HG03039 (cell line): ENCODE measurements at regions not wholly inside any gene's neighbourhood (a gene's known extent, or its start where the extent isn't known, plus 50 kb on each side); places are given as distances from the start of the nearest gene placed in this dataset.
"Not testable (repeated sequence)": the region's sequence is repeated elsewhere in the genome, so short reads cannot be mapped to it uniquely, and the experiment has no call there.

Source experiments
- ATAC-seq: cut with Tn5 transposase; IDR thresholded peaks from one replicate; pipeline ENCODE4 v1.9.1; 2021; ENCODE audit warnings: mild to moderate bottlenecking, moderate library complexity; ENCODE audit not compliant: unreplicated experiment

DNA sequence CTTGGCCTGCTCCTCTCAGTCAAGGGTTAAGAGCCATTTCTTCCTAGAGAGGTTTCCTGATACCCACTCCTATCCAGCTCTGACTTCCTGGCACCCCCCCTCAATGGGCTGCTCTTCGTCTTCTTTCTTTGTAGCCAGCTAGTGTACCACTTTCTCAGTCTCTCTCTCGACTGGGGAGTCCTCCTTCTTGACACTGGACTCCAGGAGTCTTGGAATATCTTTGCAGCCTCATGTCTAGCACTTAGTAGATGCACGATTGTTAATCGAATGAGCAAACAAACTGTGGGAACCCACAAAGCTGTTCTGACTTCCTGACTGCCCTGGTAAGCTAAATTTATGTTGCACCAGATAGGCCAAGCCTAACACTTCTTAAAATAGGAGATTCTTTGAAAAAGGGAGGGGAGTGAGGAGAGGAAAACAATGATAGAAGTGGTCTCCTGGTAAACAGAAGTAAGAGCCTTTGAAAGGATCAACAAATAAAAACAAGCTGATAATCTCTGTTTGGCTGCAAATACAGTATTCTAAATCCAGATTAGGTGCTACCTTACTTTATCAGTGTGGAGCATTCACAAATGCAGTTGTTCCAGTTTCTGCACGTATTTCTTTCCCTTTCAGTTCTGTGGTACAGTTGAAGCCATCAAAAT lies 160.1 kb upstream of the CITED2 start:
- no peak for ATAC-seq

GRCh38 chr6:139533573-139534471 lies 159.4 kb upstream of the CITED2 start:
- ATAC-seq, result no peak

DNA sequence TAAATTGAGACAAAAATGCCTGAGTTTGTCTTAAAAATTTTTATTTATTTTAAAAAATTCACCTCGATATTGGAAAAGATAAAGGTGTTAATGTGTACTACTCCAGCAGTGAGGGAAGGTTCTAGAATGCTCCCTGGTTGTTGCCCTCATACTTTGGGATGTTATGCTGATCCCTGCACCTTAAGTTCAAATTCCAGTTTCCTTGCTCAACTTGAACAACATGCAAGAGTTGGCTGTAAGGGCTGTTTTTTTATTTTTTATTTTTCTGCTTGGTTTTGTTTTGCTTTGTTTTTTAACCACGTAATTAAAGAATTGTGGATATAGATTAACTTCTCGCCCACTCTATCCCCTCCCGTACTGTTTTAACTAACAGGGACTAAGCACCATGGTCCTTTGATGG lies 158.7 kb upstream of the CITED2 start:
- ATAC-seq, result no peak

- ATAC-seq, result no peak
Observed at GRCh38 chr6:139531148-139532115, 157.0 kb upstream of the CITED2 start.

DNA sequence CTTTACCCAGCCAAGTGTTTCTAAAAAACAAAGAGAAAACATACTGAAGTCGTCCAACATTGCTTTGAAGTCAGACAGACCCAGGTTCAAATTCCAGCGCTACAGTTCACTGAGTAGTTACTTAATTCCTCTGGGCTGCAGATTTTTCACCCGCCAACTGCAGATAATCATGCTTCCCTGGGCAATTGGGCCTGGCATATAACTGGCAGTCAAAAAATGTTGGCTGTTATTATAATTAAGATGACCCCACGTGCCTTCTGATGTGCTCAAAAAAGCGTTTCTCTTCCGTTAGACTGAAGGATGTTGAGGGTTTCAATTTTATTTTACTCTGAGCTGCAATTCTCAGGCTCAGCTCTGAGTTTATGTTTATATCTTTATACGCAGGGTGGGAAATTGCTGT lies 156.1 kb upstream of the CITED2 start:
- no peak for ATAC-seq

- ATAC-seq, result no peak
Observed at GRCh38 chr6:139529420-139529819, 155.0 kb upstream of the CITED2 start.

DNA sequence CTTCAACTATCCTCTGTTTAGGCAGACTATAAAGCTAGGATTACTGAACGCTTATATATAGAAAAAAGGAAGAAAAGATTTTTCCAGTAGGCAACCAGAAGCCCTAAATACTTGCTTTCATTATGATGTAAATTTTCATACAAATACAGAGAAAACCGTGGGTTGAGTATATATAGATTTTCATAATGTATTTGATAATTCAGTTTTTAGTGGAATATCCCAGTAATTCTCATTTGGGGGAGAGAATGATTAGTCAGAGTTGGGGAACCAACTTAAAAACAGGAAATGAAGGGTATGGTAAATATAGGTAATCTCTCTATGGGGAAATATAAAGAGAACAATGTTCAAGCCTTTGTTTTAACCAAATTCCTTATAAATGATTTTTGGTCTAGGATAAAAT lies 154.0 kb upstream of the CITED2 start:
- no peak for ATAC-seq

DNA sequence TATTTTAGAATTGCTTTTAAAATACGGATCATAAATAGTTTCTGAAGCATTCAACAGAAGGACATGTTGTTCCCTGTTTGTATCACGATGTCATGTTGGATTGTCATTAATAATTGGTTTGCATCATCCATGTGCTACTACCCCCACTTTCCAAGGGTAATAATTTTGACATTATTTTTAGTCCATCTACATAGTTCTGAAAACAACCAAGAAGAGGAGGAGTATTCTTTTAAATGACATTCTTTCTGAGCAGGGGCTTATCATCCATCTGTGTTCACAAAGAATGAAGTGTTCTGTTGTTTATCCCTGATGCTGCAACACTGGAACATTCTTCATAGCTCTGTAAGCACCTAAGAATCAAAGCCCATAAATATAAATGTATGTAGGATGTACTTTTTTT lies 151.0 kb upstream of the CITED2 start:
- ATAC-seq, result no peak

DNA sequence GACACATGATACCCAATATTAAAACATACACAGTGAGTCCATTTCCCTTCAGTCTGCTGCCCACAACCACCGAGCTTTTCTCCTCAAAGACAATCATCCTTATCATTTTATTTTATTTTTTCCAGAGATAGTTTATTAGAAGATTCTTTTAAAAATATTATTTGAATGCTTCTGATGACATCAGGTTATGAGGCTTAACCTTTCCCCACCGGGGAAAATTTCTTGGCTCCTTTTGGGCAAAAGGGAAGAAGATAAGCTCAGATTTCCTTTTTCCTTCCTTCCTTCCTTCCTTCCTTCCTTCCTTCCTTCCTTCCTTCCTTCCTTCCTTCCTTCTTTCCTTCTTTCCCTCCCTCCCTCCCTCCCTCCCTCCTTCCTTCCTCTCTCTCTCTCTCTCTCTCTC lies 149.5 kb upstream of the CITED2 start:
- ATAC-seq, result no peak

DNA sequence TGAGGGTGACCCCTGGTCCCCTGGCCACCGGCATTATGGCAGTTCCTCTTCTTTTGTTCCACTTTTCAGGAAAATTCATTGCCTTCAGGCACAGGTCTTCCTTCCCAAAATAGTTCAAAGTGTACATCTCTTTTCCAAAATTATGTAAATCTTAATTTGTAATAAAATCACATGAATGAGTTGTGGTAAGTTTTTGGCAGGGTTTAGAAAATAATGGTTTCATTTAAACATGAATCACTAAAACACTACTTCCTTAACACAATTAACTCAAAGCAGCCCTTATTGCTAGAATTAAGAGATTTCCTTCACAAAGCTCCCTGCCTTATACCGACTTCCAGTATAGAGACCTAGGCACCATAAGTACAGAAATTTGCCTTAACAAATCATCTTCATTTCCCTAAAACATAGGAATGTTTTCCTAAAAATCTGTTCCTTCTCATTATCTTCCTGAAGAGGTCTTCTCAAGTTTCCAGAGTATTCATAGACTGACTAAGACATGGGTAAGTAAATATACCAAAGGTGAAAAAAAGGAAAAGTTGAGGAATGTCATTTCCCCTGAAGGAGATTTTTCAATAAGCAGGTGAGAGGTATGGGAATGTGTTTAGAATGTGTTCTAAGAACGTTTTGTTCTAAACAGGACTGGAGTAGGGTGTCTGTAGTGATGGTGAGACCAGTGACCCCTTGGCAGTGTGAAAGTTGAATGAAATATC lies 148.2 kb upstream of the CITED2 start:
- ATAC-seq, result no peak

- ATAC-seq, result no peak
Observed at GRCh38 chr6:139521338-139521737, 146.9 kb upstream of the CITED2 start.

GRCh38 chr6:139520321-139520768 lies 145.9 kb upstream of the CITED2 start:
- ATAC-seq, result no peak

- no peak for ATAC-seq
Observed at GRCh38 chr6:139519571-139520031, 145.2 kb upstream of the CITED2 start.

GRCh38 chr6:139519097-139519496 lies 144.6 kb upstream of the CITED2 start:
- ATAC-seq, result no peak

GRCh38 chr6:139518556-139519091 lies 144.2 kb upstream of the CITED2 start:
- ATAC-seq, result no peak

DNA sequence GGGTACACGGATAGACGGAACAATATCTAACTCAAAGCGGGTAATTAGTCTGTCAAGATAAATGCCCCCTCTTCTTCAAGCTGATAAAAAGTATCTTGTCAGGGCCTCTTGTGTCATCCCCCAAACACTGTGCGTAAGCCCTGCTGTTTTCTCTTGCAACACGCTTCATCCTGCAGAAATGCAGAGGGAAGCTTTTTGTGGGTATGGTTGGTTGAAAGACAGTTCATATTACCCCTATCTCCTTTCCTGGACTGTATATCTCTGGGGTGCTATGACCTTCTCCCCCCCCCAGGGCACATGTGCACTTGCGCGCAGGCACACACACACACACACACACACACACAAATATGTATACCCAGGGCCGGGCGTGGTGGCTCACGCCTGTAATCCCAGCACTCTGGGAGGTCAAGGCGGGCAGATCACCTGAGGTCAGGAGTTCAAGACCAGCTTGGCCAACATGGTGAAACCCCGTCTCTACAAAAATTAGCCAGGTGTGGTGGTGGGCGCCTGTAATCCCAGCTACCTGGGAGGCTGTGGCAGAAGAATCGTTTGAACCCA lies 143.6 kb upstream of the CITED2 start:
- ATAC-seq, result not testable (repeated sequence)

DNA sequence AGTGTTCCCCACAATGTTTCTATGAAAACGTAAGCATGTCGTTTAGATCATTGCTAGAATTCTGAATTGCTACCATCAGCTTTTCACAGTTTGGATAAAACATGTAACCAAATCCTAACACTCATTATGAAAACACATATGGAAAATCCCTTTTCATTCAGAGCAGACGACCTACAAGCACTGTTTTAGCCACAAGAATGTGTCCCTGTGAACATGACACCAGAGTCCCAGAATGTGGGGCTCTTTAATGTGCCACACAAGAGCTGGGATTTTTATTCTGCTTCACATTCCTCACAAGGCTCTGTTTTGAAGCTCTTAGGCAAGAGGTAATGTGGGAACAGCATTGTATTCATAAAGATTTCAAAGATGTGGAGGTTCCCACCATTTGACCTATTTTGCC lies 141.1 kb upstream of the CITED2 start:
- peak; percentile 79 for ATAC-seq

DNA sequence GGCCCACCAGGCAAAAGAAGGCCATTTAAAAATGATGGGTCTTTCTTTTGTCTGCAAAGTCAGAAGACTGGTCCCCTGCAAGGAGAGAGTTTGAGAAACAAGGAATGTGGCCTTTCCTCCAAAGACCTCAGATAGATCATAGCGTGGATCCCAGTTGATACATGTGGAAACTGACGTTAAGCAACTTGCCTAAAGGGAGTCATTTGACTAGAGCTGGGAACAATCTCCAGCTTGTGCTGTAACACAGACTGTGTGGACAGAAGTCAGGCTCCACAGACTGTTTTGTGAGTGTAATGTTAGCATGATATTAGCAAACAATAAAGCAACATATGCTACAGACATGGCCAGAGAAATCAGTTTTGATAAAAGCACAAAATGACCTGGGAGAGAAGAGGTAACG lies 140.4 kb upstream of the CITED2 start:
- no peak for ATAC-seq

GRCh38 chr6:139510040-139510790 lies 135.8 kb upstream of the CITED2 start:
- no peak for ATAC-seq
